ENCODE measurements at regions not wholly inside any gene's neighbourhood (a gene's known extent, or its start where the extent isn't known, plus 50 kb on each side); places are given as distances from the start of the nearest gene placed in this dataset.

DNA sequence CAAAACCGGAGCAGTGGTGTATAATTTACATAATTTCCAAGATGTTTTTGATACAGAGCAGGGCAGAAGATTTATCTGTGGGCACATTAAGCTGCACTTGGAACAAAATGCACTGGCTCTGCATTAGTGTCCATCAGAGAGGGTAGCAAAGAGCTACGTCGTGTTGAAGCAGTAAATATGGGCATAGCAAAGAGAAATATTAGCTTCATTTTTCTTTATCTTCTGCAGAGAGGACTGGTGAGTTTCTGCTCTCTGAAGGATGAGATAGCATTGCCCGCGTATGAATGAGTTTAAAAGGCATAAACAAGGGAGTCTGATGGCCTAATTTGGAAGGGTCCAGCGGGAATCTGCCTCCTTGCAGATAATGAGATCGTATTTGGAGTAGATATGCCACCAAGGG is 227.8 kb upstream of the CDH11 start:
- H3K36me3 Mint-ChIP-seq, result no peaks in the 10 kb centered on the region
- intact Hi-C loops (cut with micrococcal nuclease), result no loop called here

DNA sequence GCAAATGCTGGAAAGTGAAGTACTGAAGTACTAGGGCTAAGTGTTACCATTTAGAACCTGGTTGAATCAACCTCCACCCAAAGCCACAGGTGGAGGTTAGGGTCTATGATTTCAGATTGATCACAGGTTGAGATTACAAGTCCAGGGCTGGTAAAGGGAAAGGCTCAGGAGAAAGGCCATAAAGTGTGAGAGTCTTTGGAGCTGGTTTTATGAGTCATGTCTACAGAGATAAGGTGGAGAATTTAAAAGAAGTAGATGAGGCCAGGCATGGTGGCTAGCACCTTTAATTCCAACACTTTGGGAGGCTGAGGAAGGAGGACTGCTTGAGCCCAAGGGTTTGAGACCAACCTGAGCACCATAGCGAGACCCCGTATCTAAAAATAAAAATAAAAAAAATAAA is 221.7 kb upstream of the CDH11 start:
- intact Hi-C loops (cut with micrococcal nuclease), result no loop called here
- H3K27me3 ChIP-seq (ENCODE audit: control insufficient read depth in 2 of 2, insufficient read depth in 2 of 2, low read length in 2 of 2), result no peaks in the 10 kb centered on the region
- POLR2A ChIA-PET, result no interaction called here

More for the DNA sequence above, 227.8 kb upstream of the CDH11 start:
- DNase-seq (no peak), ATAC-seq (no peak)
- Histone ChIP-seq H3K4me3 (ENCODE audit: low read length) (no peak overlapping the region), H3K36me3 (ENCODE audit: control insufficient read depth in 2 of 3, insufficient read depth in 3 of 3, low read length in 3 of 3) (no peaks in the 10 kb centered on the region), H3K27me3 (ENCODE audit: control insufficient read depth in 2 of 2, insufficient read depth in 2 of 2, low read length in 2 of 2) (no peaks in the 10 kb centered on the region), H3K27ac (ENCODE audit: low read depth, low read length) (no peak overlapping the region), H3K9me3 (ENCODE audit: control insufficient read depth in 2 of 3, low read length in 3 of 3) (no peaks in the 10 kb centered on the region), H3K4me1 (ENCODE audit: control insufficient read depth in 2 of 2, insufficient read depth in 2 of 2, low read length in 2 of 2) (no peaks in the 10 kb centered on the region)
- H3K27ac Mint-ChIP-seq, result no peak overlapping the region
- POLR2A ChIA-PET, result no interaction called here
- no peak overlapping the region for H3K4me3 Mint-ChIP-seq
- no peaks in the 10 kb centered on the region for H3K4me1 Mint-ChIP-seq
- H3K27me3 Mint-ChIP-seq, result no peaks in the 10 kb centered on the region
- CTCF ChIA-PET, result interaction anchor here (0.6 kb wide), 1 partner anchor 84 kb away, joined by 4 read pairs; no protein-coding TSS in a partner anchor
- peaks cover 0 to 27% (median 5%) of the 10 kb centered on the region in 11 donors for H3K9me3 Mint-ChIP-seq

DNA sequence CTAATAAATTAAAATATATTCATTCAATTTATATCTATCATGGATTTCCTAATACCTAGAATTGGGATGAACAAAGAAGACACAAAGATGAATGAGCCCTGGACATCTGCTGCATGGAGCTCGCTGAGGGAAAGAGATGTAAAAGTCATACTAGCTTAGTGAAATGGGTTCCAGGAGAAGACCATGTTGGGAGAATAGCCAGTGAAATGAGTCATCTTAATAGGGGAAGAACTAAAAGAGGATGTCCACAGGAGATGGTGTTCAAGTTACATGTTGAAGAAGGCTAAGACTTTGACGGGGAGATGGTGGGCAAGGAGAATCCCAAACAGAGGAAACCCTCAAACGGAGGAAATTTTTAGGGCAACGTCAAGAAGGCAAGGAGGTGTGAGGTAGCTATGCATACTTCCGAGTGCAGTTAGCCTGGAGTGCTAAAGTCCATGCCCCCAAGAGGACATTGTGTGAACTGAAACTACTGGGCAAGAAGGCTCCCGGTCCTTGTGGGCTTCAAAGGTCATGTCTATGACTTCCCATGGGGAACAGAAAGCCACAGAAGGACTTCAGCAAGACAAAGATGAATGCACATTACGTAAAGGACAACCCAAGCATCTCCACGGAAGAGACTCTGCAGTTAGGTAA is 220.5 kb upstream of the CDH11 start:
- Histone ChIP-seq H3K4me1 (ENCODE audit: control insufficient read depth in 2 of 2, insufficient read depth in 2 of 2, low read length in 2 of 2) (no peaks in the 10 kb centered on the region), H3K27ac (ENCODE audit: low read depth, low read length) (no peak overlapping the region), H3K4me3 (ENCODE audit: low read length) (no peak overlapping the region), H3K36me3 (ENCODE audit: control insufficient read depth in 2 of 3, insufficient read depth in 3 of 3, low read length in 3 of 3) (no peaks in the 10 kb centered on the region), H3K27me3 (ENCODE audit: control insufficient read depth in 2 of 2, insufficient read depth in 2 of 2, low read length in 2 of 2) (no peaks in the 10 kb centered on the region), H3K9me3 (ENCODE audit: control insufficient read depth in 2 of 3, low read length in 3 of 3) (no peaks in the 10 kb centered on the region)
- no peak for DNase-seq
- intact Hi-C loops (cut with micrococcal nuclease), result no loop called here
- H3K4me1 Mint-ChIP-seq, result no peaks in the 10 kb centered on the region
- H3K27ac Mint-ChIP-seq, result no peak overlapping the region
- ChIA-PET CTCF (no interaction called here), POLR2A (no interaction called here)
- H3K36me3 Mint-ChIP-seq, result no peaks in the 10 kb centered on the region
- H3K4me3 Mint-ChIP-seq, result no peak overlapping the region
- ATAC-seq, result no peak
- peaks cover 0 to 20% (median 5%) of the 10 kb centered on the region in 11 donors for H3K9me3 Mint-ChIP-seq
- no peaks in the 10 kb centered on the region for H3K27me3 Mint-ChIP-seq

More for the DNA sequence above, 221.7 kb upstream of the CDH11 start:
- CTCF ChIA-PET, result no interaction called here
- DNase-seq, result no peak
- H3K4me1 Mint-ChIP-seq, result no peaks in the 10 kb centered on the region
- Histone ChIP-seq H3K4me1 (ENCODE audit: control insufficient read depth in 2 of 2, insufficient read depth in 2 of 2, low read length in 2 of 2) (no peaks in the 10 kb centered on the region), H3K4me3 (ENCODE audit: low read length) (no peak overlapping the region), H3K9me3 (ENCODE audit: control insufficient read depth in 2 of 3, low read length in 3 of 3) (no peaks in the 10 kb centered on the region), H3K27ac (ENCODE audit: low read depth, low read length) (no peak overlapping the region), H3K36me3 (ENCODE audit: control insufficient read depth in 2 of 3, insufficient read depth in 3 of 3, low read length in 3 of 3) (no peaks in the 10 kb centered on the region)
- ATAC-seq, result no peak
- H3K27me3 Mint-ChIP-seq, result no peaks in the 10 kb centered on the region
- H3K9me3 Mint-ChIP-seq, result peaks cover 0 to 23% (median 5%) of the 10 kb centered on the region in 11 donors
- H3K4me3 Mint-ChIP-seq, result no peak overlapping the region
- H3K36me3 Mint-ChIP-seq, result no peaks in the 10 kb centered on the region
- H3K27ac Mint-ChIP-seq, result no peak overlapping the region

DNA sequence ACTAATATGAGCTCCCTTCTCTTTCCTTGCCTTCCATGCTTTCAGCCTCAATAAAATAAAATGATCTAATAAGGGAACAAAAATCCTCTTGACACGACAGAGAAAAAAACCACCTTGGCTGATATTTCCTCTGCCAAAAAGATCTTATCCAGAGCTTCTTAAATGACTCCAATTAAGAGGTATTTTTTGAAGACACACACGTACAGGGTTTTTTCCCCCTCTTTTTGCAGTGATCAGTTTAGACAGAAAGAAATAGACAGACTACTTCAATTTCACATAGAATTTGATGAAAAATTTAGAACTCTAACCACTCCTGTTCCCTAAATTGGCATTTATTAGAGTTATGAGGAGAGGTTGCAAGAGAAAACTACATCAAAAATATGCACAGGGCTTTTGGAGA is 217.2 kb upstream of the CDH11 start:
- Histone ChIP-seq H3K4me1 (ENCODE audit: control insufficient read depth in 2 of 2, insufficient read depth in 2 of 2, low read length in 2 of 2) (no peaks in the 10 kb centered on the region), H3K9me3 (ENCODE audit: control insufficient read depth in 2 of 3, low read length in 3 of 3) (no peaks in the 10 kb centered on the region), H3K4me3 (ENCODE audit: low read length) (no peak overlapping the region), H3K36me3 (ENCODE audit: control insufficient read depth in 2 of 3, insufficient read depth in 3 of 3, low read length in 3 of 3) (no peaks in the 10 kb centered on the region), H3K27ac (ENCODE audit: low read depth, low read length) (no peak overlapping the region), H3K27me3 (ENCODE audit: control insufficient read depth in 2 of 2, insufficient read depth in 2 of 2, low read length in 2 of 2) (no peaks in the 10 kb centered on the region)
- no peak for ATAC-seq
- Mint-ChIP-seq H3K4me1 (no peaks in the 10 kb centered on the region), H3K27me3 (no peaks in the 10 kb centered on the region), H3K4me3 (no peak overlapping the region), H3K36me3 (no peaks in the 10 kb centered on the region), H3K9me3 (peaks cover 0 to 17% (median 5%) of the 10 kb centered on the region in 11 donors), H3K27ac (no peak overlapping the region)
- DNase-seq, result no peak
- POLR2A ChIA-PET, result no interaction called here
- intact Hi-C loops (cut with micrococcal nuclease), result no loop called here
- CTCF ChIA-PET, result no interaction called here

DNA sequence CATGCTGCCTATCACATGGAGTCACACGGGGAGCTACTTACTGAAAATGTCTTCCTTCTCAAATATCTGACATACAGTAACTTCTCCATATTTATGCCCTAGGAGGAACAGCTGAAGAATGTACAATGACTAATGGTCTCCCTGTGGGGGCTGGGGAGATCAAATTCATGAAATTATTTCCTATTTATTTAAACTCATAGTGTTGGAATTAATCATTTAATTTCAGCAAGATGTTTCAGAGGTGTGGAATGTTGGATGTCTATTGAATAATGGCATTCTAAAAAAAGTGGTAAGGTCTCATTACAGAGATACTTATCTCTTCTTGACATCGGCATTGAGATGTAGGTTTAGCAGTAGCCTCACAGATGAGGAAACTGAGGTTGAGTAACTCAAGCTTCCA is 214.3 kb upstream of the CDH11 start:
- Histone ChIP-seq H3K4me1 (ENCODE audit: control insufficient read depth in 2 of 2, insufficient read depth in 2 of 2, low read length in 2 of 2) (no peaks in the 10 kb centered on the region), H3K36me3 (ENCODE audit: control insufficient read depth in 2 of 3, insufficient read depth in 3 of 3, low read length in 3 of 3) (no peaks in the 10 kb centered on the region), H3K27ac (ENCODE audit: low read depth, low read length) (no peak overlapping the region), H3K4me3 (ENCODE audit: low read length) (no peak overlapping the region), H3K27me3 (ENCODE audit: control insufficient read depth in 2 of 2, insufficient read depth in 2 of 2, low read length in 2 of 2) (no peaks in the 10 kb centered on the region), H3K9me3 (ENCODE audit: control insufficient read depth in 2 of 3, low read length in 3 of 3) (no peaks in the 10 kb centered on the region)
- H3K9me3 Mint-ChIP-seq, result peaks cover 0 to 15% (median 5%) of the 10 kb centered on the region in 11 donors
- ChIA-PET POLR2A (no interaction called here), CTCF (no interaction called here)
- H3K4me3 Mint-ChIP-seq, result no peak overlapping the region
- no peak for DNase-seq
- H3K36me3 Mint-ChIP-seq, result no peaks in the 10 kb centered on the region
- no peaks in the 10 kb centered on the region for H3K4me1 Mint-ChIP-seq
- H3K27me3 Mint-ChIP-seq, result no peaks in the 10 kb centered on the region
- intact Hi-C loops (cut with micrococcal nuclease), result no loop called here
- ATAC-seq, result no peak
- H3K27ac Mint-ChIP-seq, result no peak overlapping the region

DNA sequence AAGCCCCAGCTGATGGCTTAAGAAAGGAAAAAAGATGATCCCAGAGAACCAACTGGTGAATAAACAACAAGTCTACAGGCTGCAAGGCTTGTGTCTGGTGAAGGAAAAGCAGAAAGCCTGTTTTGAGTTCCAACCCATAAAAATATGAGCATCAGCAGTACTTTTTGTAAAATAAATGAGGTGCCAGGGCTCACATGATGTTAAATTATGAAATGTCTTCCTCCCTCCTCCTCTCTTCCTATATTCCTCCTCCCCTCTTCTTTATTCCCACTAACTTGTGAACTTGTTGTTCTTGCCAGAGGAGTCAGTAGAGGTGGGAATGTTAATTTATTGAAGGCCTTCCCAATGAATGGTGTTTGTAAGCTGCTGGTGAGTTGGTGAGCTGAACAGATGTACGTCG is 212.2 kb upstream of the CDH11 start:
- Mint-ChIP-seq H3K4me3 (no peak overlapping the region), H3K9me3 (peaks cover 0 to 24% (median 5%) of the 10 kb centered on the region in 11 donors), H3K27me3 (no peaks in the 10 kb centered on the region), H3K27ac (no peak overlapping the region), H3K36me3 (no peaks in the 10 kb centered on the region), H3K4me1 (no peaks in the 10 kb centered on the region)
- CTCF ChIA-PET, result no interaction called here
- no peak for ATAC-seq
- no peak overlapping the region for H3K27ac ChIP-seq (ENCODE audit: low read depth, low read length)
- intact Hi-C loops (cut with micrococcal nuclease), result no loop called here
- POLR2A ChIA-PET, result no interaction called here
- H3K27me3 ChIP-seq (ENCODE audit: control insufficient read depth in 2 of 2, insufficient read depth in 2 of 2, low read length in 2 of 2), result no peaks in the 10 kb centered on the region
- no peaks in the 10 kb centered on the region for H3K9me3 ChIP-seq (ENCODE audit: control insufficient read depth in 2 of 3, low read length in 3 of 3)
- no peak for DNase-seq
- H3K4me3 ChIP-seq (ENCODE audit: low read length), result no peak overlapping the region
- no peaks in the 10 kb centered on the region for H3K36me3 ChIP-seq (ENCODE audit: control insufficient read depth in 2 of 3, insufficient read depth in 3 of 3, low read length in 3 of 3)
- H3K4me1 ChIP-seq (ENCODE audit: control insufficient read depth in 2 of 2, insufficient read depth in 2 of 2, low read length in 2 of 2), result no peaks in the 10 kb centered on the region

DNA sequence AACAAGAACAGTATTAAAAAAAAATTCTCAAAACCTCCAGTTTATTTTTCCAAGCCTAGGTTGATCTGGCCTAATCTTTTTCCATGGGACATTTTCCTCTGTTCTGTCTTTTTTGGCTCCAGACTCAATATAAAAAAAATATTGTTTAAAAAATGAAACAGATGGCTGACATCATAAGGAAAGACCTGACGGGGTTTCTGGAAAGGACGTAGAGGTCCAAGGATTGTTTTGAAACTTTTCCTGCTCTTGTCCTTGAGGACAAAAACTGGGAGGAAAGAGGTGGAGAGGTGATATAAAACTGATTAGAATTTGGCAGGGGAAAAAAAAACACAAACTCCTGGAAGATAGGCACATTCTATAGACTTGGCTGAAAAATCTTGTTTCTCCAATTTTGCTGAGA is 211.4 kb upstream of the CDH11 start:
- no peaks in the 10 kb centered on the region for H3K4me1 ChIP-seq (ENCODE audit: control insufficient read depth in 2 of 2, insufficient read depth in 2 of 2, low read length in 2 of 2)
- no peaks in the 10 kb centered on the region for H3K27me3 Mint-ChIP-seq
- no peak overlapping the region for H3K27ac ChIP-seq (ENCODE audit: low read depth, low read length)
- H3K27me3 ChIP-seq (ENCODE audit: control insufficient read depth in 2 of 2, insufficient read depth in 2 of 2, low read length in 2 of 2), result no peaks in the 10 kb centered on the region
- intact Hi-C loops (cut with micrococcal nuclease), result no loop called here
- peaks cover 0 to 24% (median 8%) of the 10 kb centered on the region in 11 donors for H3K9me3 Mint-ChIP-seq
- no peaks in the 10 kb centered on the region for H3K4me1 Mint-ChIP-seq
- H3K36me3 Mint-ChIP-seq, result no peaks in the 10 kb centered on the region
- no peaks in the 10 kb centered on the region for H3K36me3 ChIP-seq (ENCODE audit: control insufficient read depth in 2 of 3, insufficient read depth in 3 of 3, low read length in 3 of 3)
- DNase-seq (no peak), ATAC-seq (no peak)
- no peak overlapping the region for H3K4me3 Mint-ChIP-seq
- ChIA-PET POLR2A (no interaction called here), CTCF (no interaction called here)
- H3K4me3 ChIP-seq (ENCODE audit: low read length), result no peak overlapping the region
- H3K9me3 ChIP-seq (ENCODE audit: control insufficient read depth in 2 of 3, low read length in 3 of 3), result no peaks in the 10 kb centered on the region
- H3K27ac Mint-ChIP-seq, result no peak overlapping the region

All from naive thymus-derived CD4-positive, alpha-beta T cell (primary cell).